SK-N-SH (cell line): ENCODE measurements at regions not wholly inside any gene's neighbourhood (a gene's known extent, or its start where the extent isn't known, plus 50 kb on each side); places are given as distances from the start of the nearest gene placed in this dataset.

Source experiments
- CTCF ChIA-PET: fragments of 300-600, 350-600 bp; formaldehyde crosslinking; extraction: SDS; loops from one replicate; lab custom pipeline; 2021; lab: Yijun Ruan, JAX
- POLR2A ChIA-PET: fragments of 350-600 bp; sonication (Branson Sonifier 250); formaldehyde crosslinking; extraction: SDS; loops from one replicate; lab custom pipeline; 2020; ENCODE audit warnings: antibody characterized with exemption, inconsistent platforms; lab: Yijun Ruan, JAX
- DNase-seq: peaks from one replicate; pipeline ENCODE4 v3.0.0; 2012
- H2AFZ ChIP-seq: fragments of 200-600 bp; sonication (generic); 2 replicates; pipeline ENCODE4 v1.8.1; 2016; ENCODE audit warnings: antibody characterized with exemption, mild to moderate bottlenecking, low read depth
- H3F3A ChIP-seq: fragments of 200-600 bp; sonication (generic); replicated peaks from 2 replicates; pipeline ENCODE3; 2016; ENCODE audit warnings: antibody characterized with exemption, mild to moderate bottlenecking; ENCODE audit not compliant: insufficient read depth
- H3K27ac ChIP-seq, 2 experiments: fragments of 200-500 bp in 1 of 2; fragments of 200-600 bp in 1 of 2; sonication (Bioruptor generic) in 1 of 2; sonication (generic), shearing (Covaris generic) in 1 of 2; 2 replicates each; pipeline versions ENCODE4 v1.5.1 to v1.6.1; 2014 to 2016; ENCODE audit warnings: low read depth in 2 of 2, inconsistent platforms in 1 of 2, low read length in 1 of 2, mild to moderate bottlenecking in 1 of 2, mixed read lengths in 1 of 2
- H3K27me3 ChIP-seq: fragments of 200-600 bp; sonication (generic), shearing (Covaris generic); 2 replicates; pipeline ENCODE4 v1.6.1; 2016; ENCODE audit warnings: mixed run types; ENCODE audit not compliant: insufficient read depth
- H3K36me3 ChIP-seq, 2 experiments: fragments of 200-500 bp in 1 of 2; fragments of 200-600 bp in 1 of 2; sonication (Bioruptor generic) in 1 of 2; sonication (generic) in 1 of 2; replicated peaks in 1 of 2; 2 replicates each; pipeline versions ENCODE3 to v1.5.1; 2014 to 2016; ENCODE audit warnings: low read length in 1 of 2, mild to moderate bottlenecking in 1 of 2; ENCODE audit not compliant: insufficient read depth in 2 of 2, control insufficient read depth in 1 of 2
- H3K4me1 ChIP-seq, 2 experiments: fragments of 200-500 bp in 1 of 2; fragments of 200-600 bp in 1 of 2; sonication (Bioruptor generic) in 1 of 2; sonication (generic), shearing (Covaris generic) in 1 of 2; 2 replicates each; pipeline versions ENCODE4 v1.5.1 to v1.6.1; 2014 to 2016; ENCODE audit warnings: low read depth in 1 of 2, low read length in 1 of 2, mixed run types in 1 of 2; ENCODE audit not compliant: insufficient read depth in 2 of 2, control insufficient read depth in 1 of 2
- H3K4me2 ChIP-seq: fragments of 200-600 bp; sonication (generic), shearing (Covaris generic); 2 replicates; pipeline ENCODE4 v1.6.1; 2017; ENCODE audit warnings: mixed run types
- H3K4me3 ChIP-seq, 2 experiments: fragments of 200-500 bp in 1 of 2; fragments of 200-600 bp in 1 of 2; sonication (Bioruptor generic) in 1 of 2; sonication (generic), shearing (Covaris generic) in 1 of 2; 2 replicates each; pipeline versions ENCODE4 v1.5.1 to v1.8.1; 2014 to 2016; ENCODE audit warnings: low read depth in 2 of 2, inconsistent platforms in 1 of 2, low read length in 1 of 2, mild to moderate bottlenecking in 1 of 2, mixed read lengths in 1 of 2, moderate library complexity in 1 of 2
- H3K79me2 ChIP-seq: fragments of 200-600 bp; sonication (generic); 2 replicates; pipeline ENCODE4 v1.8.1; 2017; ENCODE audit warnings: mild to moderate bottlenecking; ENCODE audit not compliant: insufficient read depth
- H3K9ac ChIP-seq: fragments of 200-600 bp; sonication (generic); 2 replicates; pipeline ENCODE4 v1.6.1; 2017; ENCODE audit warnings: mixed run types
- H3K9me2 ChIP-seq: fragments of 200-600 bp; sonication (generic); 2 replicates; pipeline ENCODE4 v1.6.1; 2017; ENCODE audit warnings: mixed run types
- H3K9me3 ChIP-seq: fragments of 200-600 bp; sonication (generic); 2 replicates; pipeline ENCODE4 v1.6.1; 2017; ENCODE audit warnings: mixed run types, mild to moderate bottlenecking, moderate library complexity
- H4K20me1 ChIP-seq: fragments of 200-600 bp; sonication (generic); 2 replicates; pipeline ENCODE4 v1.6.1; 2017; ENCODE audit warnings: mild to moderate bottlenecking, mixed run types; ENCODE audit not compliant: insufficient read depth
- CHD2 ChIP-seq: fragments of 150-350 bp; IDR thresholded peaks from 2 replicates; pipeline ENCODE4 v1.6.1; 2018; ENCODE audit warnings: low read length; ENCODE audit not compliant: partially characterized antibody
- EP300 ChIP-seq, 2 experiments: IDR thresholded peaks; 2 replicates each; pipeline versions ENCODE4 v1.4.0 to v1.6.1; 2012; ENCODE audit warnings: borderline replicate concordance in 1 of 2, low read depth in 1 of 2, low read length in 1 of 2
- EZH2phosphoT487 ChIP-seq: fragments of 200-600 bp; sonication (generic); IDR thresholded peaks from 2 replicates; pipeline ENCODE4 v1.6.1; 2017; ENCODE audit warnings: low read depth, mixed run types, mild to moderate bottlenecking, antibody characterized with exemption, moderate library complexity, borderline replicate concordance
- GATA2 ChIP-seq: sonication (generic); formaldehyde crosslinking; IDR thresholded peaks from 2 replicates; pipeline ENCODE4 v1.5.0; 2020; ENCODE audit warnings: mild to moderate bottlenecking, missing genetic modification reagents
- JUND ChIP-seq: IDR thresholded peaks from 2 replicates; pipeline ENCODE4 v1.4.0; 2012
- MAX ChIP-seq: IDR thresholded peaks from 2 replicates; pipeline ENCODE4 v1.4.0; 2012; ENCODE audit warnings: low read depth
- NFIC ChIP-seq: IDR thresholded peaks from 2 replicates; pipeline ENCODE4 v1.4.0; 2012; ENCODE audit warnings: borderline replicate concordance
- NRF1 ChIP-seq: IDR thresholded peaks from 2 replicates; pipeline ENCODE4 v1.6.1; 2012; ENCODE audit warnings: low read depth, mild to moderate bottlenecking, low read length
- POLR2AphosphoS5 ChIP-seq: IDR thresholded peaks from 2 replicates; pipeline ENCODE4 v1.6.1; 2012; ENCODE audit warnings: low read depth, low read length
- RAD21 ChIP-seq: IDR thresholded peaks from 2 replicates; pipeline ENCODE4 v1.6.1; 2012; ENCODE audit warnings: mild to moderate bottlenecking, low read length
- RFX5 ChIP-seq: IDR thresholded peaks from 2 replicates; pipeline ENCODE4 v1.6.1; 2012; ENCODE audit warnings: mild to moderate bottlenecking, improper control_type of control experiment, low read length
- TCF12 ChIP-seq: IDR thresholded peaks from 2 replicates; pipeline ENCODE4 v1.4.0; 2012
- USF1 ChIP-seq: IDR thresholded peaks from 2 replicates; pipeline ENCODE4 v1.4.0; 2012; ENCODE audit warnings: low read depth, borderline replicate concordance
- YY1 ChIP-seq: IDR thresholded peaks from 2 replicates; pipeline ENCODE4 v1.4.0; 2012; ENCODE audit warnings: low read depth, mild to moderate bottlenecking
- ZBTB33 ChIP-seq: IDR thresholded peaks from 2 replicates; pipeline ENCODE4 v1.4.0; 2012; ENCODE audit warnings: low read depth, borderline replicate concordance
- WGBS: methylation state at CpG from one replicate; pipeline ENCODE4 v1.1.6; 2017; ENCODE audit warnings: low lambda C conversion rate; 5-methylcytosine and 5-hydroxymethylcytosine counted together

GRCh38 chr2:42851186-42851585 lies 58.8 kb upstream of the HAAO start:
- no peaks in the 10 kb centered on the region for H3K36me3 ChIP-seq
- TF ChIP-seq YY1 (no peak), RFX5 (no peak), EZH2phosphoT487 (no peak), TCF12 (no peak), NFIC (no peak), NRF1 (no peak), CHD2 (no peak), POLR2AphosphoS5 (no peak), EP300 (IDR thresholded peaks at IDR 0.05; ENCODE audit: borderline replicate concordance in 1 of 2, low read depth in 1 of 2, low read length in 1 of 2) (no peak), RAD21 (no peak), USF1 (no peak), JUND (no peak), ZBTB33 (no peak), MAX (no peak), GATA2 (CRISPR knock-in tag) (no peak)
- TF ChIP-seq, all 33 proteins: peak for 0
- H3K27ac ChIP-seq = no peak overlapping the region
- peaks cover 0 to 6% of the 10 kb centered on the region in 2 experiments; a peak in 1 of 4 replicates for H3K4me1 ChIP-seq
- ChIA-PET CTCF (interaction anchor here (0.7 to 8.5 kb wide), 4 partner anchors 8 to 78 kb away, joined by 3 to 88 read pairs (median 4); no protein-coding TSS in a partner anchor), POLR2A (no interaction called here)
- no peak overlapping the region for H3K4me2 ChIP-seq
- no peak overlapping the region for H3K9ac ChIP-seq
- no peaks in the 10 kb centered on the region for H3F3A ChIP-seq
- H3K9me3 ChIP-seq = no peaks in the 10 kb centered on the region
- H4K20me1 ChIP-seq = no peaks in the 10 kb centered on the region
- DNase-seq = no peak
- no peak overlapping the region for H2AFZ ChIP-seq
- 79% methylated on average over 4 of the region's 4 CpGs for whole genome bisulfite sequencing
- no peak overlapping the region for H3K4me3 ChIP-seq
- H3K9me2 ChIP-seq = no peaks in the 10 kb centered on the region
- no peaks in the 10 kb centered on the region for H3K79me2 ChIP-seq
- no peaks in the 10 kb centered on the region for H3K27me3 ChIP-seq
